ENCODE measurements at regions not wholly inside any gene's neighbourhood (a gene's known extent, or its start where the extent isn't known, plus 50 kb on each side); places are given as distances from the start of the nearest gene placed in this dataset.
"Not testable (repeated sequence)": the region's sequence is repeated elsewhere in the genome, so short reads cannot be mapped to it uniquely, and the experiment has no call there.

GRCh38 chr5:10896016-10896415, 135.0 kb upstream of the DAP start:
- no peak overlapping the region for H3K9ac ChIP-seq (ENCODE audit: low read length)
- H3K9me3 ChIP-seq (ENCODE audit: control insufficient read depth, insufficient read depth, low read depth, low read length): peaks cover 2% of the 10 kb centered on the region; the same call in 1 of the 2 replicates
- no peaks in the 10 kb centered on the region for H3K27me3 ChIP-seq (ENCODE audit: control insufficient read depth, insufficient read depth, low read length)
- H3K4me3 ChIP-seq (ENCODE audit: low read depth, low read length): no peak overlapping the region
- H3K36me3 ChIP-seq (ENCODE audit: control insufficient read depth, insufficient read depth, low read length): no peaks in the 10 kb centered on the region
- H3K27ac ChIP-seq (ENCODE audit: low read depth, low read length): no peak overlapping the region
- H3K4me1 ChIP-seq (ENCODE audit: control insufficient read depth, insufficient read depth, low read length): peaks cover 7% of the 10 kb centered on the region; the same call in 1 of the 2 replicates

GRCh38 chr5:10894445-10895054, 133.5 kb upstream of the DAP start:
- Histone ChIP-seq H3K27me3 (ENCODE audit: control insufficient read depth, insufficient read depth, low read length) (no peaks in the 10 kb centered on the region), H3K27ac (ENCODE audit: low read depth, low read length) (no peak overlapping the region), H3K9me3 (ENCODE audit: control insufficient read depth, insufficient read depth, low read depth, low read length) (peaks cover 6% of the 10 kb centered on the region; the same call in 1 of the 2 replicates), H3K4me1 (ENCODE audit: control insufficient read depth, insufficient read depth, low read length) (peaks cover 5% of the 10 kb centered on the region; the same call in 1 of the 2 replicates), H3K4me3 (ENCODE audit: low read depth, low read length) (no peak overlapping the region), H3K9ac (ENCODE audit: low read length) (no peak overlapping the region), H3K36me3 (ENCODE audit: control insufficient read depth, insufficient read depth, low read length) (no peaks in the 10 kb centered on the region)

- no peak overlapping the region for H3K4me3 ChIP-seq (ENCODE audit: low read depth, low read length)
- H3K9me3 ChIP-seq (ENCODE audit: control insufficient read depth, insufficient read depth, low read depth, low read length): peaks cover 6% of the 10 kb centered on the region; the same call in 1 of the 2 replicates
- H3K27ac ChIP-seq (ENCODE audit: low read depth, low read length): no peak overlapping the region
- H3K36me3 ChIP-seq (ENCODE audit: control insufficient read depth, insufficient read depth, low read length): no peaks in the 10 kb centered on the region
- no peaks in the 10 kb centered on the region for H3K27me3 ChIP-seq (ENCODE audit: control insufficient read depth, insufficient read depth, low read length)
- H3K9ac ChIP-seq (ENCODE audit: low read length): no peak overlapping the region
- no peaks in the 10 kb centered on the region for H3K4me1 ChIP-seq (ENCODE audit: control insufficient read depth, insufficient read depth, low read length)
Measured at GRCh38 chr5:10892911-10893215, 131.8 kb upstream of the DAP start.

GRCh38 chr5:10892147-10892910, 131.3 kb upstream of the DAP start:
- no peaks in the 10 kb centered on the region for H3K36me3 ChIP-seq (ENCODE audit: control insufficient read depth, insufficient read depth, low read length)
- H3K27me3 ChIP-seq (ENCODE audit: control insufficient read depth, insufficient read depth, low read length): no peaks in the 10 kb centered on the region

GRCh38 chr5:10891193-10891592, 130.2 kb upstream of the DAP start:
- no peak overlapping the region for H3K9ac ChIP-seq (ENCODE audit: low read length)
- no peaks in the 10 kb centered on the region for H3K4me1 ChIP-seq (ENCODE audit: control insufficient read depth, insufficient read depth, low read length)
- no peaks in the 10 kb centered on the region for H3K27me3 ChIP-seq (ENCODE audit: control insufficient read depth, insufficient read depth, low read length)
- no peaks in the 10 kb centered on the region for H3K36me3 ChIP-seq (ENCODE audit: control insufficient read depth, insufficient read depth, low read length)
- H3K4me3 ChIP-seq (ENCODE audit: low read depth, low read length): no peak overlapping the region
- H3K27ac ChIP-seq (ENCODE audit: low read depth, low read length): no peak overlapping the region
- peaks cover 6% of the 10 kb centered on the region; the same call in 1 of the 2 replicates for H3K9me3 ChIP-seq (ENCODE audit: control insufficient read depth, insufficient read depth, low read depth, low read length)

More at GRCh38 chr5:10892147-10892910, 131.3 kb upstream of the DAP start:
- Histone ChIP-seq H3K9me3 (ENCODE audit: control insufficient read depth, insufficient read depth, low read depth, low read length) (peaks cover 6% of the 10 kb centered on the region; the same call in 1 of the 2 replicates), H3K4me3 (ENCODE audit: low read depth, low read length) (no peak overlapping the region), H3K4me1 (ENCODE audit: control insufficient read depth, insufficient read depth, low read length) (no peaks in the 10 kb centered on the region), H3K27ac (ENCODE audit: low read depth, low read length) (no peak overlapping the region), H3K9ac (ENCODE audit: low read length) (no peak overlapping the region)

GRCh38 chr5:10886497-10886896, 125.5 kb upstream of the DAP start:
- no peaks in the 10 kb centered on the region for H3K4me1 ChIP-seq (ENCODE audit: control insufficient read depth, insufficient read depth, low read length)
- H3K9me3 ChIP-seq (ENCODE audit: control insufficient read depth, insufficient read depth, low read depth, low read length): peaks cover 6% of the 10 kb centered on the region; the same call in 1 of the 2 replicates
- H3K9ac ChIP-seq (ENCODE audit: low read length): no peak overlapping the region
- H3K36me3 ChIP-seq (ENCODE audit: control insufficient read depth, insufficient read depth, low read length): no peaks in the 10 kb centered on the region
- H3K4me3 ChIP-seq (ENCODE audit: low read depth, low read length): no peak overlapping the region
- no peaks in the 10 kb centered on the region for H3K27me3 ChIP-seq (ENCODE audit: control insufficient read depth, insufficient read depth, low read length)
- no peak overlapping the region for H3K27ac ChIP-seq (ENCODE audit: low read depth, low read length)

GRCh38 chr5:10885026-10885425, 124.0 kb upstream of the DAP start:
- Histone ChIP-seq H3K9me3 (ENCODE audit: control insufficient read depth, insufficient read depth, low read depth, low read length) (0 out of 2 replicates have a peak, but pooled peaks cover 3% of the 10 kb centered on the region), H3K9ac (ENCODE audit: low read length) (no peak overlapping the region), H3K36me3 (ENCODE audit: control insufficient read depth, insufficient read depth, low read length) (no peaks in the 10 kb centered on the region), H3K27ac (ENCODE audit: low read depth, low read length) (no peak overlapping the region), H3K4me1 (ENCODE audit: control insufficient read depth, insufficient read depth, low read length) (no peaks in the 10 kb centered on the region), H3K4me3 (ENCODE audit: low read depth, low read length) (no peak overlapping the region), H3K27me3 (ENCODE audit: control insufficient read depth, insufficient read depth, low read length) (no peaks in the 10 kb centered on the region)

- not testable (repeated sequence) for H3K27me3 ChIP-seq (ENCODE audit: control insufficient read depth, insufficient read depth, low read length); H3K9ac ChIP-seq (ENCODE audit: low read length); H3K4me3 ChIP-seq (ENCODE audit: low read depth, low read length); H3K4me1 ChIP-seq (ENCODE audit: control insufficient read depth, insufficient read depth, low read length); H3K27ac ChIP-seq (ENCODE audit: low read depth, low read length); H3K36me3 ChIP-seq (ENCODE audit: control insufficient read depth, insufficient read depth, low read length); H3K9me3 ChIP-seq (ENCODE audit: control insufficient read depth, insufficient read depth, low read depth, low read length)
Measured at GRCh38 chr5:10883945-10884344, 122.9 kb upstream of the DAP start.

GRCh38 chr5:10880934-10881333, 119.9 kb upstream of the DAP start:
- no peaks in the 10 kb centered on the region for H3K36me3 ChIP-seq (ENCODE audit: control insufficient read depth, insufficient read depth, low read length)
- no peak overlapping the region for H3K27ac ChIP-seq (ENCODE audit: low read depth, low read length)
- H3K4me1 ChIP-seq (ENCODE audit: control insufficient read depth, insufficient read depth, low read length): no peaks in the 10 kb centered on the region
- no peak overlapping the region for H3K9ac ChIP-seq (ENCODE audit: low read length)
- H3K9me3 ChIP-seq (ENCODE audit: control insufficient read depth, insufficient read depth, low read depth, low read length): no peaks in the 10 kb centered on the region
- no peaks in the 10 kb centered on the region for H3K27me3 ChIP-seq (ENCODE audit: control insufficient read depth, insufficient read depth, low read length)
- no peak overlapping the region for H3K4me3 ChIP-seq (ENCODE audit: low read depth, low read length)

GRCh38 chr5:10876996-10877395, 116.0 kb upstream of the DAP start:
- H3K9ac ChIP-seq (ENCODE audit: low read length); H3K4me3 ChIP-seq (ENCODE audit: low read depth, low read length); H3K27me3 ChIP-seq (ENCODE audit: control insufficient read depth, insufficient read depth, low read length); H3K27ac ChIP-seq (ENCODE audit: low read depth, low read length); H3K4me1 ChIP-seq (ENCODE audit: control insufficient read depth, insufficient read depth, low read length); H3K36me3 ChIP-seq (ENCODE audit: control insufficient read depth, insufficient read depth, low read length); H3K9me3 ChIP-seq (ENCODE audit: control insufficient read depth, insufficient read depth, low read depth, low read length): not testable (repeated sequence)

GRCh38 chr5:10876006-10876744, 115.1 kb upstream of the DAP start:
- Histone ChIP-seq H3K9ac (ENCODE audit: low read length) (no peak overlapping the region), H3K27me3 (ENCODE audit: control insufficient read depth, insufficient read depth, low read length) (no peaks in the 10 kb centered on the region), H3K9me3 (ENCODE audit: control insufficient read depth, insufficient read depth, low read depth, low read length) (no peaks in the 10 kb centered on the region), H3K27ac (ENCODE audit: low read depth, low read length) (no peak overlapping the region), H3K4me1 (ENCODE audit: control insufficient read depth, insufficient read depth, low read length) (peaks cover 10% of the 10 kb centered on the region), H3K4me3 (ENCODE audit: low read depth, low read length) (no peak overlapping the region), H3K36me3 (ENCODE audit: control insufficient read depth, insufficient read depth, low read length) (no peaks in the 10 kb centered on the region)
